ENCODE measurements at regions not wholly inside any gene's neighbourhood (a gene's known extent, or its start where the extent isn't known, plus 50 kb on each side); places are given as distances from the start of the nearest gene placed in this dataset.

GRCh38 chrX:40883021-40883619 lies 147.8 kb upstream of the MED14 start:
- Mint-ChIP-seq H3K27ac (no peak overlapping the region), H3K9me3 (peaks cover 7% of the 10 kb centered on the region), H3K36me3 (no peaks in the 10 kb centered on the region), H3K27me3 (no peaks in the 10 kb centered on the region), H3K4me3 (no peak overlapping the region), H3K4me1 (ENCODE audit: unreplicated experiment) (peaks cover 6% of the 10 kb centered on the region)
- DNase-seq (ENCODE audit: extremely low spot score, unreplicated experiment): no peak
- TF ChIP-seq CTCF (conservative IDR thresholded peaks at IDR 0.05): no peak

- Mint-ChIP-seq H3K27me3 (no peaks in the 10 kb centered on the region), H3K27ac (no peak overlapping the region), H3K9me3 (no peaks in the 10 kb centered on the region), H3K36me3 (no peaks in the 10 kb centered on the region), H3K4me3 (no peak overlapping the region), H3K4me1 (ENCODE audit: unreplicated experiment) (no peaks in the 10 kb centered on the region)
- TF ChIP-seq CTCF (conservative IDR thresholded peaks at IDR 0.05): no peak
- no peak for DNase-seq (ENCODE audit: extremely low spot score, unreplicated experiment)
Observed at GRCh38 chrX:40885989-40886388, 150.6 kb upstream of the MED14 start.

- H3K27me3 Mint-ChIP-seq: no peaks in the 10 kb centered on the region
- H3K27ac Mint-ChIP-seq: no peak overlapping the region
- DNase-seq (ENCODE audit: extremely low spot score, unreplicated experiment): no peak
- no peaks in the 10 kb centered on the region for H3K36me3 Mint-ChIP-seq
- H3K4me3 Mint-ChIP-seq: no peak overlapping the region
- no peaks in the 10 kb centered on the region for H3K4me1 Mint-ChIP-seq (ENCODE audit: unreplicated experiment)
- no peak for TF ChIP-seq CTCF (conservative IDR thresholded peaks at IDR 0.05)
- no peaks in the 10 kb centered on the region for H3K9me3 Mint-ChIP-seq
Observed at GRCh38 chrX:40887476-40887875, 152.1 kb upstream of the MED14 start.

GRCh38 chrX:40891798-40892197 lies 156.5 kb upstream of the MED14 start:
- no peaks in the 10 kb centered on the region for H3K4me1 Mint-ChIP-seq (ENCODE audit: unreplicated experiment)
- H3K4me3 Mint-ChIP-seq: no peak overlapping the region
- TF ChIP-seq CTCF (conservative IDR thresholded peaks at IDR 0.05): no peak
- no peak for DNase-seq (ENCODE audit: extremely low spot score, unreplicated experiment)
- no peaks in the 10 kb centered on the region for H3K9me3 Mint-ChIP-seq
- H3K36me3 Mint-ChIP-seq: no peaks in the 10 kb centered on the region
- H3K27ac Mint-ChIP-seq: no peak overlapping the region
- no peaks in the 10 kb centered on the region for H3K27me3 Mint-ChIP-seq

GRCh38 chrX:40893251-40893910 lies 158.0 kb upstream of the MED14 start:
- DNase-seq (ENCODE audit: extremely low spot score, unreplicated experiment): no peak
- no peak overlapping the region for H3K27ac Mint-ChIP-seq
- H3K4me3 Mint-ChIP-seq: no peak overlapping the region
- TF ChIP-seq CTCF (conservative IDR thresholded peaks at IDR 0.05): no peak
- no peaks in the 10 kb centered on the region for H3K4me1 Mint-ChIP-seq (ENCODE audit: unreplicated experiment)
- H3K36me3 Mint-ChIP-seq: no peaks in the 10 kb centered on the region
- peaks cover under 1% of the 10 kb centered on the region for H3K9me3 Mint-ChIP-seq
- H3K27me3 Mint-ChIP-seq: no peaks in the 10 kb centered on the region

Measured in type B pancreatic cell (in vitro differentiated cells).